Mesendoderm (in vitro differentiated cells): ENCODE measurements at regions not wholly inside any gene's neighbourhood (a gene's known extent, or its start where the extent isn't known, plus 50 kb on each side); places are given as distances from the start of the nearest gene placed in this dataset.
"Not testable (repeated sequence)": the region's sequence is repeated elsewhere in the genome, so short reads cannot be mapped to it uniquely, and the experiment has no call there.

Experiments
- DNase-seq: peaks from one replicate; pipeline ENCODE4 v3.0.0; 2013
- H2AK5ac ChIP-seq: 2 replicates; pipeline ENCODE4 v1.6.1; 2013; ENCODE audit warnings: low read length, inconsistent platforms
- H2BK120ac ChIP-seq: 2 replicates; pipeline ENCODE4 v1.6.1; 2013; ENCODE audit warnings: low read depth, mild to moderate bottlenecking, low read length, moderate library complexity, mixed read lengths
- H2BK15ac ChIP-seq: replicated peaks from 2 replicates; pipeline ENCODE4 v1.6.1; 2013; ENCODE audit warnings: low read depth, mild to moderate bottlenecking, moderate library complexity
- H2BK5ac ChIP-seq: 2 replicates; pipeline ENCODE4 v1.6.1; 2013; ENCODE audit warnings: low read length, inconsistent platforms
- H3K18ac ChIP-seq: 2 replicates; pipeline ENCODE4 v1.6.1; 2013; ENCODE audit warnings: mild to moderate bottlenecking, low read length, mixed read lengths
- H3K23ac ChIP-seq: one replicate; pipeline ENCODE4 v1.6.1; 2013; ENCODE audit warnings: low read length
- H3K27ac ChIP-seq: 2 replicates; pipeline ENCODE4 v1.5.1; 2013; ENCODE audit warnings: low read depth, mild to moderate bottlenecking, inconsistent platforms, low read length, moderate library complexity
- H3K27me3 ChIP-seq: 2 replicates; pipeline ENCODE4 v1.6.1; 2013; ENCODE audit warnings: low read length, control low read depth, mild to moderate bottlenecking, inconsistent platforms; ENCODE audit not compliant: insufficient read depth, poor library complexity
- H3K36me3 ChIP-seq: 2 replicates; pipeline ENCODE4 v1.6.1; 2013; ENCODE audit warnings: low read length, inconsistent platforms; ENCODE audit not compliant: control insufficient read depth, insufficient read depth
- H3K4ac ChIP-seq: one replicate; pipeline ENCODE4 v1.6.1; 2013; ENCODE audit warnings: low read depth, mild to moderate bottlenecking, low read length, moderate library complexity
- H3K4me1 ChIP-seq: 2 replicates; pipeline ENCODE4 v1.6.1; 2013; ENCODE audit warnings: low read depth, low read length, inconsistent platforms; ENCODE audit not compliant: control insufficient read depth
- H3K4me2 ChIP-seq: 2 replicates; pipeline ENCODE4 v1.6.1; 2013; ENCODE audit warnings: low read length
- H3K4me3 ChIP-seq: 2 replicates; pipeline ENCODE4 v1.5.1; 2013; ENCODE audit warnings: mild to moderate bottlenecking, low read length
- H3K56ac ChIP-seq: one replicate; pipeline ENCODE4 v1.6.1; 2013; ENCODE audit warnings: low read length
- H3K79me1 ChIP-seq: 2 replicates; pipeline ENCODE4 v1.6.1; 2013; ENCODE audit warnings: low read length, inconsistent platforms
- H3K79me2 ChIP-seq: 2 replicates; pipeline ENCODE4 v1.6.1; 2013; ENCODE audit warnings: mild to moderate bottlenecking, low read length; ENCODE audit not compliant: control insufficient read depth, insufficient read depth
- H3K9ac ChIP-seq: 2 replicates; pipeline ENCODE4 v1.6.1; 2013; ENCODE audit warnings: low read length, inconsistent platforms
- H4K5ac ChIP-seq: one replicate; pipeline ENCODE4 v1.6.1; 2013; ENCODE audit warnings: low read length
- H4K8ac ChIP-seq: one replicate; pipeline ENCODE4 v1.6.1; 2013; ENCODE audit warnings: low read depth, mild to moderate bottlenecking, control low read depth, low read length, moderate library complexity
- WGBS: extraction: QIAGEN DNeasy Blood & Tissue Kit; methylation state at CpG from one replicate; pipeline ENCODE4 v1.1.7; 2013; ENCODE audit warnings: low lambda C conversion rate, missing lambda C conversion rate; ENCODE audit not compliant: insufficient coverage; ENCODE audit errors: extremely low coverage; 5-methylcytosine and 5-hydroxymethylcytosine counted together

GRCh38 chr2:97385803-97386202 is 203.9 kb downstream of the ANKRD36B start:
- not testable (repeated sequence) for H3K18ac ChIP-seq, H2BK5ac ChIP-seq, H3K4me2 ChIP-seq, H3K79me2 ChIP-seq, H4K5ac ChIP-seq, H3K23ac ChIP-seq, DNase-seq, H3K79me1 ChIP-seq, H3K4me1 ChIP-seq, H3K27ac ChIP-seq, H2AK5ac ChIP-seq, H2BK120ac ChIP-seq, H3K27me3 ChIP-seq, H3K4me3 ChIP-seq, H3K9ac ChIP-seq, H3K4ac ChIP-seq, H4K8ac ChIP-seq, H3K56ac ChIP-seq, H3K36me3 ChIP-seq, H2BK15ac ChIP-seq
- no CpG with 5 or more reads among the region's 4 CpGs for WGBS

- no CpG with 5 or more reads among the region's 4 CpGs for WGBS
- not testable (repeated sequence) for H3K56ac ChIP-seq, H3K4me2 ChIP-seq
Observed at GRCh38 chr2:97375913-97376312, 213.8 kb downstream of the ANKRD36B start.

GRCh38 chr2:97374426-97374825 is 215.3 kb downstream of the ANKRD36B start:
- not testable (repeated sequence) for H3K79me1 ChIP-seq, H3K27ac ChIP-seq, H3K4me1 ChIP-seq, H2AK5ac ChIP-seq, H3K27me3 ChIP-seq, H3K9ac ChIP-seq, H3K79me2 ChIP-seq, H3K36me3 ChIP-seq, H3K18ac ChIP-seq, H2BK15ac ChIP-seq, DNase-seq, H3K4me2 ChIP-seq, H4K8ac ChIP-seq, H2BK5ac ChIP-seq, H4K5ac ChIP-seq, H3K23ac ChIP-seq, H3K4me3 ChIP-seq, H2BK120ac ChIP-seq, H3K56ac ChIP-seq, H3K4ac ChIP-seq
- no CpG with 5 or more reads among the region's 7 CpGs for WGBS

More at GRCh38 chr2:97375913-97376312, 213.8 kb downstream of the ANKRD36B start:
- H3K79me1 ChIP-seq, H2BK120ac ChIP-seq, H3K4me1 ChIP-seq, H2BK15ac ChIP-seq, H4K8ac ChIP-seq, H3K4me3 ChIP-seq, DNase-seq, H3K23ac ChIP-seq, H3K36me3 ChIP-seq, H3K27me3 ChIP-seq, H4K5ac ChIP-seq, H3K79me2 ChIP-seq, H2AK5ac ChIP-seq, H3K9ac ChIP-seq, H3K18ac ChIP-seq, H2BK5ac ChIP-seq, H3K4ac ChIP-seq, H3K27ac ChIP-seq: not testable (repeated sequence)

- H3K18ac ChIP-seq, DNase-seq, H3K79me1 ChIP-seq, H2BK120ac ChIP-seq, H3K23ac ChIP-seq, H4K5ac ChIP-seq, H2BK15ac ChIP-seq, H3K27me3 ChIP-seq, H2AK5ac ChIP-seq, H3K4me3 ChIP-seq, H3K79me2 ChIP-seq, H3K4ac ChIP-seq, H3K4me2 ChIP-seq, H4K8ac ChIP-seq, H3K9ac ChIP-seq, H2BK5ac ChIP-seq, H3K4me1 ChIP-seq, H3K56ac ChIP-seq, H3K27ac ChIP-seq, H3K36me3 ChIP-seq: not testable (repeated sequence)
- no CpG with 5 or more reads among the region's 4 CpGs for WGBS
Observed at GRCh38 chr2:97363159-97363558, 226.5 kb downstream of the ANKRD36B start.

GRCh38 chr2:97359861-97360584 is 229.7 kb downstream of the ANKRD36B start:
- no CpG with 5 or more reads among the region's 5 CpGs for WGBS
- Histone ChIP-seq H3K4me3 (no peak overlapping the region), H4K5ac (no peak overlapping the region), H3K4me1 (no peaks in the 10 kb centered on the region), H3K23ac (no peak overlapping the region), H3K79me2 (no peaks in the 10 kb centered on the region), H3K36me3 (no peaks in the 10 kb centered on the region), H3K9ac (no peak overlapping the region), H3K27me3 (no peaks in the 10 kb centered on the region), H2AK5ac (no peak overlapping the region), H2BK15ac (no peak overlapping the region), H3K27ac (no peak overlapping the region), H3K56ac (no peak overlapping the region), H3K79me1 (no peaks in the 10 kb centered on the region), H2BK5ac (no peak overlapping the region), H4K8ac (no peak overlapping the region), H3K18ac (no peak overlapping the region), H3K4me2 (no peak overlapping the region), H3K4ac (no peak overlapping the region), H2BK120ac (no peak overlapping the region)
- DNase-seq: peak; percentile 91

GRCh38 chr2:97355887-97356286 is 233.8 kb downstream of the ANKRD36B start:
- Histone ChIP-seq H3K79me2 (no peaks in the 10 kb centered on the region), H3K79me1 (no peaks in the 10 kb centered on the region), H3K4me3 (no peak overlapping the region), H3K4ac (no peak overlapping the region), H4K8ac (no peak overlapping the region), H4K5ac (no peak overlapping the region), H2BK5ac (no peak overlapping the region), H3K27me3 (no peaks in the 10 kb centered on the region), H3K27ac (no peak overlapping the region), H3K4me2 (no peak overlapping the region), H2BK15ac (no peak overlapping the region), H3K4me1 (no peaks in the 10 kb centered on the region), H2BK120ac (no peak overlapping the region), H3K56ac (no peak overlapping the region), H3K36me3 (no peaks in the 10 kb centered on the region), H3K9ac (no peak overlapping the region), H2AK5ac (no peak overlapping the region), H3K23ac (no peak overlapping the region), H3K18ac (no peak overlapping the region)
- DNase-seq: peak; percentile 50
- WGBS: no CpG with 5 or more reads among the region's 4 CpGs
